ENCODE measurements at regions not wholly inside any gene's neighbourhood (a gene's known extent, or its start where the extent isn't known, plus 50 kb on each side); places are given as distances from the start of the nearest gene placed in this dataset.

- DNase-seq = no peak
These were observed 797.7 kb upstream of the ARGLU1 start for GRCh38 chr13:107365466-107366215.

DNA sequence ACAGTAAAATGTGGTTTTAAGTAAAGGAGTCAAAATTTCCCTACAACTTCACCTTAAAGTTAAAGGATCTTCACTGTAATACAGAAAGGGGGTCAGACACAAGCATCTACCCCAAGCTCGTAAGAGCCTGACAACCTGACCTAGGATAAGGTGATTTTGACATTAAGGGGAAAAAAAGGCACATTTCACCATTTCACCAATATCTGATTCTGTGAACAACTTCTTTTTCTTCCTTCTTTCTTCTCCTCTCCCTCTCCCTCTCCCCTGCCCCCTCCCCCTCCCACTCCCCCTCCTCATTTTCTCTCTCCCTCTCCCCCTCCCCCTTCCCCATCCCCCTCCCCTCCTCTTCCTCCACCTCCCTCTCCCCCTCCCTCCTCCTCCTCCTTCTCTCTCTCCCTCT, 796.7 kb upstream of the ARGLU1 start:
- no peak for DNase-seq

DNA sequence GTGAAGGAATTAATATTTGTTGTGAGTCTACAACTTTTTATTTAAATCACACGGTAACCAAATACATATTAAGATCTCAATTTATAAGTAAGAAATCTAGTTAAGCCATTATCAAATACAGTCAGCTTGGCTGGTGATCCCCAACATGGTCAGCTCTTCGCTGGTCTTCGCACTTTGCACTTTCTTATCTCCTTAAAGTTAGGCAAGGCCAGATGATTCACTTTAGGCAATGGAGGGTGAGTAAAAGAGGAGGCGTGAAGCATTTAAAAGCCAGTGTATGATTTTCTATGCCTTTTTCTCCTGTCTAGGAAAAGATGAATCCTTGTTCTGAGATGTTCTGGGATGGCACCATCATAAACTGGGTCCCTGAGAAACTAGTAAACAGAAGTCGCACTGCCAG, 793.7 kb upstream of the ARGLU1 start:
- no peak for DNase-seq

DNA sequence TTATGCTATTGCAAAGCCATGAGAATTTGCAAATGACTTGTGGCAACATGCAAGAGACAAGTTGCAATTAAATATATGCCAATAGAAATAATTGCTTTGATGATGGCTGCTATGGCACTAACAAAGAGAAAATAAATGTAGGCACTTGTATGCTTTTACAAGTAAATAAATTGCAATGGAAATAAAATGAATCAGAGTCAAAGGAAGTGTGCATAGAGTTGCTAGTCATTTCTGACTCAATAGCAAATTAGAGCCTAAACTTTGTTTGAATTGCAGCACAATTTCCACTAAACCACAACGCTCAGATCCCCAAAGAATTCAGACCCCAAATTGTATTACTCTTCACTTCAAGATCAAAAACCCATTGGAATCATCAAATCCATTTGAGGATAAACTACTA, 792.1 kb upstream of the ARGLU1 start:
- DNase-seq = no peak

- no peak for DNase-seq
These were observed 790.9 kb upstream of the ARGLU1 start for GRCh38 chr13:107358866-107359265.

GRCh38 chr13:107351305-107351704, 783.4 kb upstream of the ARGLU1 start:
- no peak for DNase-seq

- no peak for DNase-seq
These were observed 781.0 kb upstream of the ARGLU1 start for GRCh38 chr13:107348925-107349324.

- no peak for DNase-seq
These were observed 780.5 kb upstream of the ARGLU1 start for GRCh38 chr13:107348471-107348870.

GRCh38 chr13:107347641-107348369, 779.9 kb upstream of the ARGLU1 start:
- no peak for DNase-seq

- DNase-seq = no peak
These were observed 774.8 kb upstream of the ARGLU1 start for GRCh38 chr13:107342747-107343146.

- no peak for DNase-seq
These were observed 771.3 kb upstream of the ARGLU1 start for GRCh38 chr13:107339209-107339608.

- DNase-seq = no peak
These were observed 764.3 kb upstream of the ARGLU1 start for GRCh38 chr13:107332188-107332587.

GRCh38 chr13:107331359-107331758, 763.4 kb upstream of the ARGLU1 start:
- no peak for DNase-seq

GRCh38 chr13:107330484-107330883, 762.5 kb upstream of the ARGLU1 start:
- DNase-seq = no peak

GRCh38 chr13:107329991-107330390, 762.1 kb upstream of the ARGLU1 start:
- peak; percentile 73 for DNase-seq

- DNase-seq = no peak
These were observed 756.7 kb upstream of the ARGLU1 start for GRCh38 chr13:107324416-107325204.

DNA sequence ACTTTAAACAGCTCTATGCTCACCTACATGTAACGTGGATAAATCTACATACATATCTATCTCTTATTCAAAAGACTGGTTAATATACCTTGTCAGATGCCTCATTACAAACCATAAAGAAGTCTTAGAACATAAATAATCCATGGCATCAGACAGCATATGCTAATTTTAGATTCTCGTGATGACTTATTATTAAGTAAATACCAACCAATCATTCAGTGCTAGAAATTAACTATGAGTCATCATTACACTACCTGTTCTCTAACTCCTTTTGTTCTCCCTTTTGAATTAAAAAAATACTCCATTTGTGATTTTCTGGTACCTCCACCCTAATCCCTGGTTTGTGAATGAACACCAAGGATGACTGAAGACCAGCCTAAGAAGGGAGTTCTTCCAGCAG, 754.3 kb upstream of the ARGLU1 start:
- DNase-seq = no peak

GRCh38 chr13:107305178-107305577, 737.2 kb upstream of the ARGLU1 start:
- DNase-seq = no peak

DNA sequence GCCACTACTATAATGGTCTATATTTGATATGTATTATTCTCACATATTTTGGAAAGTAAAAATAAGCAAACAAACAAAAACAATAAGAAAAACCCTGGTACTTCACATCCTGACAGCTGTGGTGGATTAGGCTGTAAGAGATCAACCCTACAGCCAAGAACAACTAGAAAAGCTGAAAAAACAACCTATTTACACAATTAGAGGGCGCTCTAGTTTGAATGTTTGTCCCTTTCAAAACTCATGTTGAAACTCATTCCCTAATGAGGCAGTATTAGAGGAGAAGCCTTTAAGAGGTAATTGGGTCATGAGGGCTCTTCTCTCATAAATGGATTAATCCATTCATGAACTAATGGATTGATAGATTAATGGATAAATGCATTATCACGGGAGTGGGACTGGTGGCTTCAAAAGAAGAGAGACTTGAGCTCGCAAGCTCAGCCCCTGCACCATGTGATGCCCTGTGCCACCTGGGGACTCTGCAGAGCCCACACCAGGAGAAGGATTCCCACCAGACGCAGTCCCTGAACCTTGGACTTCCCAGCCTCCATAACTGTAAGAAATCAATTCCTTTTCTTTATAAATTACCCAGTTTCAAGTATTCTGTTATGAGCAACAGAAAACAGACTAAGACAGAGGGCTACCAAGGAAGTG, 733.9 kb upstream of the ARGLU1 start:
- no peak for DNase-seq

DNA sequence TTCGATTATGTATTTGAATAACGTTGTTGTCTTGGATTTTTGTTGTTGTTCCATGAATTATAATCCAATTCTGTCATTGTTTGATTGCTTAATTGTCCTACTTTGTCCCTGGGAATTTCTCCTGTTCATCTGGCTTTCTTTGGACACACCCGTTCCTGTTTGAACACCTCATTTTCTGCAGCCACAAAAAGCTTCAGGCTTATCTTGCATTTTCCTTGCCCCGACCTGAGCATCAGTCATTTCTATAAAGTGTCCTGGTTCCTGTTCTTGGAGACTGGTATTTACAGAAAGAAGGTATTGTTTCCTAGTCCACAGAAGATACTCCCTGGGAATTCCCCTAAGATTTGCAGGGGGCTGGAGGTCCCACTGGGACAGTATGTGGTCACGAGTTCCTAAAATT, 731.8 kb upstream of the ARGLU1 start:
- no peak for DNase-seq

DNA sequence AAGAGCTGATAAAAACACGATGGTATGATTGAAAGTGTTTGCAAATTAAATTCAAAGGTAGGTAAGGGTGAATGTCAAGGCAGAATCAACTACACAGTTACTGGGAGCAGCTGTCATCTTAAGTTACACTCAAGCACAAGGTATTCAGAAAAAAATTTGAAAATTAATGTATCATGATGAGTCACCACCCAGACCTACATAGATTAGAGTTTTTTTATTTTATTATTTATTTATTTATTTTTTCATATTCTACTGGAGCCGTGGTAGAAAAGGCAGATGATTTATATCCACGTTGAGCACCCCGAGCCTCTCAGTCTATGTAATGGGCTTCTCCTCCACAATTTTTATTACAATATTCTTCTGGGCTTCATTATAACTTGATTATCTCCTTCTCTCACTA, 728.9 kb upstream of the ARGLU1 start:
- DNase-seq = no peak

GRCh38 chr13:107295416-107296140, 727.6 kb upstream of the ARGLU1 start:
- DNase-seq = no peak

DNA sequence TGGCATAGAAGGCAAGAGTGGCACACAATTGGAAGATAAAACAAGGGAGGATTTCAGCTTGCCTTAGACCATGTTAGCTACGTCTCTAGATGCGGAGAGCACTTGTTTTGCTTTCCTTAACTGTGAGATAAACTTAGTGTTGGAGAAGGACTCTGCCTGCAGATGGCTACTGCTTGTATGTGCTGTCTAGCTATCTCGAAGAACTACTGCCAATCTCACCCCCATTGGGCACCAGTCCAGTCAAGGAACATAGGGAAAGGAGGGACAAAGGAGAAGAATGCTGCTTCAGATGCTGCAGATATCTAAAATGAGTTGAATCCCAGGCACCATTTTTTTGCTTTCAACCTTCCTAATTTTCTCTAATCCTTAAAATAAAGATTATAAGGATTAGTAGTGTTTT, 726.0 kb upstream of the ARGLU1 start:
- no peak for DNase-seq

Measured in NCI-H2029 treated with DMSO at 0.1 percent for 48 hours (cell line).